ENCODE measurements at regions not wholly inside any gene's neighbourhood (a gene's known extent, or its start where the extent isn't known, plus 50 kb on each side); places are given as distances from the start of the nearest gene placed in this dataset.

DNA sequence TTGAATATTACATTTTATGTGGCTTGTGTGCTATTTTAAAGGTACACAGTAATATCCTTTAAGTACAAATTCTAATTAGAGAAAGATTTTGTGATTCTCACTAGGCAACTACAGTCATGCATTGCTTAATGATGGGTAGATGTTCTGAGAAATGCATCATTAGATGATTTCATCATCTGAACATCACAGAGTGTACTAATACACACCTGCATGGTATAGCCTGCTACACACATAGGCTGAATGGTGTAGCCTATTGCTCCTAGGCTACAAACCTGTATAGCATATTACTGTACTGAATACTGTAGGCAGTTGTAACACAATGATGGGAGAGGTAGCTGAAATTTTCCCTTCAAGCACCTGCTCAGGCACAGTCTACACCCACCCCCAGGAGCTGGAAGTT is 217.4 kb upstream of the EOMES start:
- no peak for DNase-seq (ENCODE audit: low read depth in 2 of 2)

DNA sequence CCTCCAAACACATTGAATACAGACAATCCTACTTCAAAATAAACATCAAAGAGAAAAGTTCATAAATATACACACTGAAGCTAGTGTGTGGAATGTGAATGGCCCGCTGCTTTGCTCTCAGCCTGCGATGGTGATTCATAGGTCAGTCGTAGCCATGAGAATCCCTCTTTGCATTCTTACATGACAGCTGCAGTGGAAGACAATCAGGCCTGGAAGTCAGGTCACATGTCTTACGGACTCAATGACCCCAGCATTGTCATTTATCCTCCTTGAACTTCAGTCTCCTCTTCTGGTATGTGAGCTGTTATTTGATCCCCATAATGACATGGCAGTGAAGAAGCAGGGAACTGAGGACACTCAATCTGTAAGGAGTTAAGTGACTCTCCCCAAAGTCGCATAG is 217.8 kb upstream of the EOMES start:
- DNase-seq (ENCODE audit: low read depth in 2 of 2): no peak

DNA sequence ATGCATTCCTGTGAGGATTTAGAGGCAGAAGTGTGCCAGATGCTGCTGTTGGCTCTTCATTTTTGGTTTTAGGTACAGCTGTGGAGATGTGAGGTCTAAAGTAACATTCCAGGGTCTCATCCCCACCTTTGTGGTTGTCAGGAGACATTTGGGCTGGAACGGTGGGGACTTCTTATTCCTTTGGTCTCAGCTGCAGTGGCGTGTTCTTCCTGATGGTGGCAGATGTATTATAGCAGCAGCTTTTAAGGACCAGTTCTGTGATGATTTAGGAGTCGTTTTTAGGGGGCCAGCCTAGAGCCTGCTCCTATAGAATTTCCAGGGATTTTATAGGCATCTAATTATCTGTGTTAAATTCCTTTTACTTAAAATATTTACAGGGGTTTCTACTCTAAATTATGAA is 221.0 kb upstream of the EOMES start:
- no peak for DNase-seq (ENCODE audit: low read depth in 2 of 2)

DNA sequence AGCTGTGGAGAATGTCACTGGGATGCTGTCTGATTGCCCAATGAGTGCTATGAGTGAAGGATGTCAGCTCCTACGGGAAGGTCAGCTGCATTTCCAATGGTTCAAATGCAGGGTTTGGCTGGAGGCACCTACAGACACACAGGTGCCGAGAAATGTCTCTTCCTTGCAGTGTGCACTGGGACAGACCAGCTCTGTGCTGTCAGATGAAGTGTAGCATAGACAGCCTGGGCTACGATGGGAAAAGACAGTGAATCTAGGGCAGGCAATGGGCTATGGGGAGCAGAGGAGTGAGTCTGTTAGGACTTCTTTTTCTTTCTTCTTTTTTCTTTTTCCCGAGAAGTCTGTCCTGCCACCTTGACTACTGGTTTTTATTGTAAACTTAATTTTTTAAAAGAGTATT is 223.1 kb upstream of the EOMES start:
- DNase-seq (ENCODE audit: low read depth in 2 of 2): no peak

DNA sequence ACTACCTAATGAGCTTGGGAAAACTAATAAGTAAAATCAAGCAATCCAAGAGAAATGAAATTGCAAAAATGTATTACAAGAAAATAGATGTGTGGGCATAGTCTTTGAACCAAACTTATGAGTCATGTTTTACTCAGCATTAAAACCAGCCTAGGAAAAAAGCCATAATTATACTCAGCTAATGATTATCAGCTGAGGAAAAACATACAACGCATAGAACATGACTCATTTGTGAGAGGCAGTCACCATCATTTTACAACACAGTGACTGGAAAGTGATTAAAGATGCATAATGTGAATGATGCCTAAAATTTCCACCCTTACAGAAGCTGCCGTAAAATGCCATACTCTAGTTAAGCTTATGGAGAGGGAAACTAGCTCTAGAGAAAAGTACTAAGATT is 238.0 kb upstream of the EOMES start:
- DNase-seq (ENCODE audit: low read depth in 2 of 2): peak; percentile 60 to 67

DNA sequence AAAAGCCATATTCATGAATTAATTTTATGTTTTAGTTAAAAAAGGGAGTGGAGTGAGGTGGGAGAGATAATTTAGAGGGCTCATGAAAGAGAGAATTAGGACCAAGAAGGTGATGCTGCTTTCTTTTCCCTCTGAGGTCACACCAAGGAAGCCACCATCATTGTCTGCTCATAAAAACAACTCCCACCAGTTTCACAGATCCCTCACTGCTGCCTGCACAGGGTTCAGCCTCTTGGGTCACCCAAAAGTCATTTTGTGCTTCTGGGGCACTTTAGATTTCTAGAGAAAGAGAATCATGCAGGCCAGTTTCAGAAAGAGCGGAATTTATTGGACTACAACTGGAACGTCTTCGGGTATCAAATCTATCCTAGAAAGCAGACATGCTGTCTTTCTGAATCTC is 241.4 kb upstream of the EOMES start:
- DNase-seq (ENCODE audit: low read depth in 2 of 2): no peak

DNA sequence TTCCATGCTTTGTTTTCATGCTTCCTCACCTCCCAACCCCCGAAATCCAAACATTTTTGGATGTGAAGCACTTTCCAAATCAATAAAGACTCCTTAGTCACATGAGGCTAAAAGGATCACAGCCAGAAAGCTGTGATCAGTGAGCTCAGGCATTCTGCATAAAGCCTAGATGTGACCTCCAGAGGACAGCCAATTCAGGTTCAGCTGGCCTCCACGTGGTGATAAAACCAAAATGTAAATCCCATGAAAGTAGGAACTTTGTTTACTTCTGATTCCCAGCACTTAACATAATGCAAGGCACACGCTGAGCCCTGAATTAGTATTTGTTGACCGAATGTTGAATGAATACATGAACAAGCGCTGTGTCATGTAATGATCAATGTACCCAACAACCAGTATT is 249.5 kb upstream of the EOMES start:
- DNase-seq (ENCODE audit: low read depth in 2 of 2): no peak

DNA sequence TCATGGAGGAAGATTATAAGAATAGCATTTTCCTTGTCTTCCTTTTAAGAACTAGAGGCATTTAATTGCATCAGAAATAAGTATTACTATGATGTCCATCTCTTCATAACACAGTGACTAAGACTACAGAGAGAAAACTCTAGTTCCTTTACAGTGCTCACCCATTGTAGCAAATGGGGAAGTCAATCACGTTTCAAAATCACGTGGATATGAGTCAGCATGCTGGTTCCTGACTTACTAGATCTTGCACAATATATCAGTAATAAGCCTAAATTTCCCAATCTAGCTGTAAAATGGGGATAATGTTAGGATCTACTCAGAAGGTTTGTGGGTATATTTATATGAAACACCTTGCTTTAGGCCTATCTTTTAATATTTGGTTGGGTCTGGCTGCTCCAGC is 254.8 kb upstream of the EOMES start:
- DNase-seq (ENCODE audit: low read depth in 2 of 2): peak in 1 of 2 experiments; percentile 4

DNA sequence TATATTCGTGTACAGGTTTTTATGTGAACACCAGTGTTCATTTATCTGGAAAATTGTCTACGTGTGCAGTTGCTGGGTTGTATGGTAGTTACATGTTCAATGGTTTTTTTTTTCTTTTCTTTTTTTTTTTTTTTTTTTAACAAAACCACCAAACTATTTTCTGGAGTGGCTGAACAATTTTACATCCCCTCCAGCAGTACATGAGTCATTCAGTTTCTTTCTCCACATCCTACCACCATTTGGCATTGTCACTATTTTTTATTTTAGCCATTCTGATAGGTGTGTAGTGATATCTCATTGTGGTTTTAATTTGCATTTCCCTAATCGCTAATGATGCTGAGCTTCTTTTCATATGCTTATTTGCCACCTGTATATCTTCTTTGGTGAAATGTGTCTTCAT is 256.3 kb upstream of the EOMES start:
- no peak for DNase-seq (ENCODE audit: low read depth in 2 of 2)

DNA sequence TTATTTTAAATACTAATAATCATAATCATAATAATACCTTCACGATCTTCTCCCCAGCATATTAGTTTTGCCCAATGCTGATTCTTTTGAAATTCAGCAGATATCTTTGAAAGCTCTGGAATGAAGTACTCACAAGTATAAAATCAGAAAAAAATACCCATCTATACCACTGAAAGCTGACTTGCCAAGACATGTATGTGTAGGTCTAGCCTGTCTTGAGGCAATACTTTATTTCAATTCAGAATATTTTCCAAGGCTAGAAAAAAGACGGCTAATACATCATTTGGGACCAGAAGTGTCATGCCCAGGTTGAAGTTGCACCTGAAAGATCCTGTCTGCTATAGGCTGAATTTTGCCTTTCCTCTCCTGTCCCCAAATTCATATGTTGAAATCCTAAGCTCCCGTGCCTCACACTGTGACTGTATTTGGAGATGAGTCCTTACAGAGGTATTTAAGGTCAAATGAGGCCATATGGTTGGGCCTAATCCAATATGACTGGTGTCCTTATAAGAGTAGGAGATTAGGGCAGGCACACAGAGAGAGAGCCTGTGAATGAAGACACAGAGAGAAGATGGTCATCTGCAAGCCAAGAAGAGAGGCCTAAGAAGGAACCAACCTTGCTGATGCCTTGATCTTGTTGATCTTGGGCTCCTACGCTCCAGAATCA is 255.9 kb upstream of the CMC1 start:
- no peak for DNase-seq (ENCODE audit: low read depth in 2 of 2)

DNA sequence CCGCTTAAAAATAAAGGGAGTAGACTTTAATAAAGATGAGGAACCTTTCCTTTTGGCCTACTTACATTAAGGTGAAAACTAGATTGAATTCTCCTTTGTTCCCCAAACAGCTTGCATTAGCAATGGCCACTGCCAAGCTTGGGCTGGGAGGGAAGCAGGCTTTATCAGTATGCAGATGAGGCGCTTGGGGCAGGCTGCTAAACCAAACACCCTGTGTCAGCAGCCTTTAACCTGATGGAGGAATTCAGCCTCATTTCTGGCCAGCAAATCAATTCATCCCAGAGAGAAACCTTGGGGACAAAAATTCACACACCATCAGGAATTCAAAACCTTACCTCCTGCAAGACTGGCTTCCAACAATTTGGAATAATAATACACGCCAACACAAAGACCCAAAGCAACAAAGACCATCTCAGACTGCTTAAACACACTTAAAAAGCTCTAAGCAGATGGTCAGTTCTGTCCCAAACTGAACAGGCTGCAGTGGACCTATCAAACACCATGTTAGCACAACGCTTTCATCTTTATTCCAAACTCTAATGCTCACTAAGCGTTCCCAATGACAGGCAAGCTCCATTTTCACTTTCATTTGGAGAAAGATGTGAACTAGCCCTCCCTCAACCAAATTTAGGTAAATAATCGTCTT is 255.1 kb upstream of the CMC1 start:
- DNase-seq (ENCODE audit: low read depth in 2 of 2): no peak

DNA sequence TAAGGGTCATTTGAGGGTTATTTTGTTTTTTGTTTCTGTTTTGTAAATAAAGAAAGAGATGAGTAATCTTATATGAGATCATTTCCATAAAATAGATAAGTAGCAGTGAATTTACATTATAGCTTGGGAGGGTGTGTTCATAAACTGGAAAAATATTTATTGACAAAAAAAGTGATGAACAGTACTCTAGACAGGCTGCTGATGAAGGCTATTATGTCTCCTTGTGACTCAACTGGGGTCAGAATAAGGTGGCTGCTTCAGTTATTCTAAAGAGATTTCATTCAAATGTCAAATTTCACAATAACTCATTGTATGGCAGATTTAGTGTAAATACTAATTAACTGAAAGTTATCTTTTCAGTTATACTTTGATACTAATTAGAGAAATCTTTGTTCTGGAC is 251.1 kb upstream of the CMC1 start:
- DNase-seq (ENCODE audit: low read depth in 2 of 2): no peak

DNA sequence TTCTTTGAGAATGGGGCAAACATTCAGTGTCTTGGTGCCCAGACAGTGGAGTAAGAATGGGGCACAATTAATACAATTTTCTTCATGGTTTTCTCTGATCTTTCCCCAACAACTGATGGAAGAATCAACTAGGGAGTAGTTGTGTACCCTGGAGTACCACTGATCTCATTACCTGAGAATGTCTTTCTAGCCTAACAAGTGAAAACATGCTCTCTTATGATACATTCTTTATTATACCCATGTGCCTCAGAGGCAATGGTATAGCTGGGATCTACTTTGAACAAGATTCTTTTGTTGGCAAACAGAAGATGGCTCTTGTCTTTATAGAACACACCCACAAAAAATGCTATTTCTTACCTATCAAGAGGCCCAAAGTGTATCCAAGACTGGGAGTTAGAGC is 250.6 kb upstream of the CMC1 start:
- DNase-seq (ENCODE audit: low read depth in 2 of 2): no peak

DNA sequence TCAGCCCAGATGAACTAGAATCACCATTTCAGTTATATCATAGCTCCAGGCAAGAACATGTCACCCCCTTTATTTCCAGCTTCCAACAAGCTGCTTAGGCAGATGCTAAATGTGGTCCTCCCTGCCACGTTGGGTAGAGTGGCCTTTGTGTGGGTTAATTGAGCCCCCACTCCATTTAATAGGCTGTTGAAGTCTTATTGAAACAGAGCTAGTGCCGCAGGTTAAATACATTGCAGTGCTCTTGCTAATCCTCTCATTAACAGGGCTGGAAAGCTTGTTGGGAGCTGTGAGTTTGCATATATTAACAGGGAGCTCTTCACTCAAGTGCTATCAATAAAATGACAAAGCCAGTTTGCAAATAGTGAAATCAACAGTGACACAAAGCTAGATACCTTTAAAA is 248.4 kb upstream of the CMC1 start:
- no peak for DNase-seq (ENCODE audit: low read depth in 2 of 2)

DNA sequence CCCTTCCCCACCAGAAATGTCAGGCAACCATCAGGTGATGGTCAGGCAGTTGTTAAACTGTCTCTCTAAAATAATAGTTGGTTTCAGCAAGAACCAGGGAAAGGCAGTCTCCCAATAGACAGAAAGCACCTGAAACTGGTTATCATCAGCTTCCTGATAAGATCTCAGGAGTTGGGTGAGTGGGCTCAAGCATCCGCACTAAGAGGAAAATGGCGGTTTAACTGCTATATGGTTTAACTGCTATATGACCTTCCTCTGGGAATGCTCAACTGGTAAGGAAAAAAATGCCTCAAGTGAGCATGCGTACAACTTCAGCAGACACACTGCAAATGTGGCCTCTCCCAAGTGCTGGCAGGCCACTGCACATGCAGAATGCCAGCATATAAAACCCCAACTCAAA is 240.8 kb upstream of the CMC1 start:
- DNase-seq (ENCODE audit: low read depth in 2 of 2): no peak

DNA sequence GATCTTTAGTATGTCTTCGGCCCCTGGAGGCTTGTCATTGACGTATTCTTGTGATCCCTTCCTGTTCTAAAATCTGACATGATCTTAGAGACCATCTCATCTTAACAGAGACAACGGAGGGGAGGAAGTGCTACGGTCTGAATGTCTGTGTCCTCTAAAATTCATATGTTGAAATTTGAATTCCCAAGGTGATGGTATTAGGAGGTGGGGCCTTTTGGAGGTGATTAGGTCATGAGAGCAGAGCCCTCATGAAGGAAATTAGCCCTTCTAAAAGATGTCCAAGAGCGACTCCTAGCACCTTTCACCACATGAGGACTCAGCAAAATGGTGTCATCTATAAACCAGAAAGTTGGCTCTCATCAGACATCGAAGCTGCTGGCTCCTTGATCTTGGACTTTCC is 233.2 kb upstream of the CMC1 start:
- DNase-seq (ENCODE audit: low read depth in 2 of 2): no peak

DNA sequence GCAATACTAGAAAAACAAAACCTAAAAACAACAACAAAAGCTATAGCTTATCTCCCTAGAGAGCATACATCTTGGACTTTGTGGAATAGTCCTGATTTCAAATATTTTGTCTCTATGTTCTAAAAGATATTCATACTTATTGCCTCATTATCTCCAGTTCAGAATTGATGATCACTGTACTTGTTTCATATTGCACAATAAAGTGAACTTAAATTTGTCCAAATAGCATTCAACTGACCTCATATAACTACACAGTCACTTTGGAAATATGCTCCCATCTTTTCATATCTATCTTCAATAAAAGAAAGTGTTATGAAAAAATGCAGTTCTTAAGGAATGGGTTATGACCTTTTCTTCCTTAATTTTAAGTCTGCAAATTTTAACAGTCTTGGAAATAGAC is 228.6 kb upstream of the CMC1 start:
- DNase-seq (ENCODE audit: low read depth in 2 of 2): no peak

DNA sequence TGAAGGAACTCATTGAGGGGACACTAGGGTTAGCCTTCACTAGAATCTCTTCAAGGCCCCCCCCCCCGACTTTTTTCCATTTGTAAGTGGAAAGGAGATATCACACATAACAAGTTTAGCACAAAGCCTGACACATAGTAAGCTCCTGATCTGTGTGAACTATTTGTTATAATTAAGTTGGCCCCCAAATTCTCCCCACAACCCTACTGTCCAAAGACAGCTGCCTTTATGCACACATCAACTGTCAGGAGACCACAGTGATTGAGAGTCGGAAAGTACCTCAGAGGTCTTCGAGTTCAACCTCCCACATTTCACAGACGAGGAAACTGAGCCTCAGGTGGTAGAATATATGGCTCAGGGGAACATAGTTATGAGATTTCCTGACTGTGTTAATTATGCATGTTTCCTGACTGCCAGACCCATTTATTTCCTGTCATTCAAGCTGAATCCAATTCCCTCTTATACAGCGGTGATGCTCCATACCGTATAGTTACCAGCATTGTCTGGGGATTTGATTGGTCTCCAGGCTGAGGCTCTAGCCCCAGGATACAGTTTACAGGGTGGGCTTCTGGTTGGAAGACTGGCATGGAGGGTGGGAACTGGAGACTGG is 227.4 kb upstream of the CMC1 start:
- DNase-seq (ENCODE audit: low read depth in 2 of 2): no peak

DNA sequence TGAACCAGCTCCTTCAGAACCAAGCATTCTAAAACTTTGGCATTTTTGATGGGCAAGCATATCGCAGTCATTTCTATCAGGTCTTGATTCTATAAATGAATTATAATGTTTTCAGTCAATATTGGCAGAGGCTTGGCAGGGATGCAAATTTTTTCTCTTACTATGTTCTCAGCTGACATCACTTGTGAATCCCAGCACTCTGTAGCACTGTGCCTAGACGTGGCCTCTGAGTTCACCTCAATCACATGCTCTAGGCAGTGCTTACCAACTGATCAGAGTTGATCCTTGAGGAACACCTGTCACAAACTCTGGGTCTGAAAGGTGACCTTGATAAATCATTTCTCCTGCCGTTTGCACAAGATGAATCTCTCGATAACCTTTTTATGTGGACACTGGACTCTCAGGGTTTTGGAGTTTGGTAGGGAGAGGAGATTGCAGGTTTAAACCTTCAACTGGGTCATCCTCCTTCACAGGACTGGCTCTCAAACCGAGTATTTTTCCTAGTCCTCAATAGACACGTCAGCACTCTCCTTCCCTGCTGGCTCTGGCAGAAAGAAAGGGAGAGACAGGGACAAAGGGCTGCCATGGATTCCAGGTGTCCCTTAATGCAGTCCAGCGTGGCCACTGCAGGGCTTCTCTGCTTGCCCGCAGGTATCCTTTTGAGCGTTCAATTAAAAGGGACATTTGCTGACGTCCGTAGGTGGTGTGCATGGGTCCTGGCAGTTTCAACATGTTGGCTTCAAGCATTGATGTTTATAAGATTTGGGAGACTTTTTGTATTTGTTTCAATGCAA is 222.3 kb upstream of the CMC1 start:
- DNase-seq (ENCODE audit: low read depth in 2 of 2): no peak

DNA sequence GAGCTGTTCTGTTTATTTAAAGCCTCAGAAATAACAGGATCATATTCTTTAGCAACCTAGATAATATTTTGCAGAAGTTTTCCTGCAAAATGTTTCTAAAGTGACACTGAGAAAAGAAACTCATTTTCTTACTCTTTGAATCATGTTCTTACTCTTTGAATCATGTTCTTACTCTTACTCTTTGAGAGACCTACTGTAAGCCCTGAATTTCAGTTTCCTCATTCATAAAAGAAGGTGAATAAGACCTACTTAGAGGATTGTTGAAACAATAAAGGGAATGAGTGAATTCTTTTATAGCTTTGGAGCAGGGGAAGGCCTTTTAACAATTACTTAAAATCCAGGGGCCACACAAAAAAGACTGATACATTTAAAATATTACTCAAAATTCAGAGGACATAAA is 221.7 kb upstream of the CMC1 start:
- DNase-seq (ENCODE audit: low read depth in 2 of 2): no peak

DNA sequence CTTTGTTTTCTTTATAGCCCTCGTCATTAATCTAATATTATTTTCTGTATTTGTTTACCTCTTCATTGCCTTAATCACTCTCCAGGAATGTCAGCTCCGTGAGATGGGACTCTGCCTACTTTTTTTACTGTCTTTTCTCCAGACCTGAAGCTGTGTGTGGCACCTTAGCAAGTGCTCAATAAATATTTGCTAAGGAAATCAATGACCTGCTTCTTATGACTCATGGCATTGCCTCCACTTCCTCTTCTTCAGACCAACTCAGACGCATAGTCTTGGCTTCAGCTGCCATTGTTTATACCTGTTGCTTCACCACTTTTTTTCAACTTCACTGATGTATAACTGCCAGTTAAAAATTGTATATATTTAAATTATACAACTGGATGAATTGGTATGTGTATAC is 218.5 kb upstream of the CMC1 start:
- no peak for DNase-seq (ENCODE audit: low read depth in 2 of 2)

DNA sequence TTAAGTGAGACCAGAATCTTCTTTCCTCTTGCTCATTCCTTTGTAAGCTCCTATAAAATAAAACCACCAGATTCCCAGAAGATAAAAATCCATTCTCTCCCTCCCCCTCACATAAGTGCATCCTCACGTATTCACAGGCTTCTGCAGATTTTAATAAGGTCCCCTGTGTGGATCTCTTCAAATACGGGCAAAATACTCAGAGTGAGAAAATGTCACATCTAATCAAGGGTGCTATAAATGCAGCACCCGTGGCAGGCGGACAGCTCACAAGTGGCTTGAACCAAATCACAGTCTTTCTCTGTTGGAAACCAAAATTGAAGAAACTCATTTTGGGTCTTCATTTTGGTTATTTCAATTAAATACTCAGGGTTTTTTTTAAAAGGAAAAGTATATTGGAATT is 212.9 kb upstream of the CMC1 start:
- DNase-seq (ENCODE audit: low read depth in 2 of 2): no peak
